ENCODE measurements at regions not wholly inside any gene's neighbourhood (a gene's known extent, or its start where the extent isn't known, plus 50 kb on each side); places are given as distances from the start of the nearest gene placed in this dataset.

DNA sequence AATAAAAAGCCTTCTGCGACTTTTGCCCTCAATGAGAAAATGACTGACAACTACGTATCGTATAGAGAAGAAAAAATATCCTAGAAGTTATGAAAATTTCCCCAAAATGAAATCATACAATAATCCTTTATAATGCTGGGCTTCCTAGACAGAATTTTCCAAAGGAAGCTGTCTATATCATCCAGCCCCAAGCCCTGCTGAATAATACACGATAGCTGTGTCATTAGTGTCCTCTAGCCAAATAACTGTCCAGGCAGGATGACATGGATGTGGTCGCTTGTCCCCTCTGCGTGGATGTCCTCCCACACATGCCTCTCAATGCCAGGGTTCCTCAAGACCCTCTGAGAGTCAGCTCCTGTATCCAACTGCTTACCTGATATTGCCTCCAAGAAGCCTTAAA lies 61.7 kb upstream of the ECHDC3 start:
- TF ChIP-seq, protein P1, sequence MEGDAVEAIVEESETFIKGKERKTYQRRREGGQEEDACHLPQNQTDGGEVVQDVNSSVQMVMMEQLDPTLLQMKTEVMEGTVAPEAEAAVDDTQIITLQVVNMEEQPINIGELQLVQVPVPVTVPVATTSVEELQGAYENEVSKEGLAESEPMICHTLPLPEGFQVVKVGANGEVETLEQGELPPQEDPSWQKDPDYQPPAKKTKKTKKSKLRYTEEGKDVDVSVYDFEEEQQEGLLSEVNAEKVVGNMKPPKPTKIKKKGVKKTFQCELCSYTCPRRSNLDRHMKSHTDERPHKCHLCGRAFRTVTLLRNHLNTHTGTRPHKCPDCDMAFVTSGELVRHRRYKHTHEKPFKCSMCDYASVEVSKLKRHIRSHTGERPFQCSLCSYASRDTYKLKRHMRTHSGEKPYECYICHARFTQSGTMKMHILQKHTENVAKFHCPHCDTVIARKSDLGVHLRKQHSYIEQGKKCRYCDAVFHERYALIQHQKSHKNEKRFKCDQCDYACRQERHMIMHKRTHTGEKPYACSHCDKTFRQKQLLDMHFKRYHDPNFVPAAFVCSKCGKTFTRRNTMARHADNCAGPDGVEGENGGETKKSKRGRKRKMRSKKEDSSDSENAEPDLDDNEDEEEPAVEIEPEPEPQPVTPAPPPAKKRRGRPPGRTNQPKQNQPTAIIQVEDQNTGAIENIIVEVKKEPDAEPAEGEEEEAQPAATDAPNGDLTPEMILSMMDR (IDR thresholded peaks at IDR 0.05; ENCODE audit: low read depth, low read length, poor library complexity, severe bottlenecking): no peak
- no peak for TF ChIP-seq EZH2phosphoT487 (IDR thresholded peaks at IDR 0.05; ENCODE audit: borderline replicate concordance, low read length)
